GM10266 (cell line): ENCODE measurements at regions not wholly inside any gene's neighbourhood (a gene's known extent, or its start where the extent isn't known, plus 50 kb on each side); places are given as distances from the start of the nearest gene placed in this dataset.

Experiments
- DNase-seq: peaks from one replicate; pipeline ENCODE4 v3.0.0; 2012; ENCODE audit errors: extremely low spot score
- TF ChIP-seq, protein P1 (sequence below): IDR thresholded peaks from 2 replicates; pipeline ENCODE4 v1.5.1; 2012; ENCODE audit warnings: mild to moderate bottlenecking, low read depth; ENCODE audit not compliant: control insufficient read depth, insufficient read depth; ENCODE audit errors: missing control alignments

DNA sequence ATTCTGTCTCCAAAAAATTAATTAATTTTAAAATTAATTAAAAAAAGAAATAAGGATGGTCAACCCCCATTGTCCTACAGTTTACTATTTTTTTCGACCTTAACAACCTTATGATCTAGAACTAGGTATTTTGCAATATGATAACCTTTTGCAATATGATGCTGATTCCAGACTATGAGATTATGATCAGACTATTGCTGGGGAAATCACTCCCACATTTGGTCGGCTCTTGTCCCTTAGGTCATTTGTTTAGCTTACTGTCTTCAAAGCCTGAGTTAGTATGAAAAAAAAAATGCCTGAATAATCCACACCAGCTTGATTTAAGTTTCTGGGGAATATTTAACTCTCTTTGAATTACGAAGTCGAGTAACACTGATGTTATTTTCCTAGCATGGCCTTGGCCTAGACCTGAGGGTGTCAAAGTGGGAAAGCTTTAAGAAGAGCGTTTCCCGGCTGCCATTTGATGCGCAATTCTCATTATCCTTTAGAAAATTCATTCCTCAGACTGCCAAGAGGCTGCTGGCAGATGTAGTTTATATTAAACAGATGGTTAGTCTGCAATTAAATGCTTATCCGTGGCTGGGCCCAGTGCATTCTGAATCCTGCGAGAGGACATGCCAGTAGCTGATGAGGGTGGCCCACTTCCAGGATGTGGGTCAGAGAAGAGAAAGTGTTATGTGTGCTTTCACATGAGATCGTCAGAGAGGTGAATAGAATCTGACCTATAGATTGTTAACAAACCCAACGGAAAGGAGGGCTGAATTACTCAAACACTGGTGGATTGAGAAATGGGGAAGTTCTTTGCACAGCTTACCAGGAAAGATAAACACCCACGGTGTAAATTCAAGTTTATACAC lies 496.0 kb upstream of the THBS1 start:
- DNase-seq = no peak
- TF ChIP-seq, protein P1, sequence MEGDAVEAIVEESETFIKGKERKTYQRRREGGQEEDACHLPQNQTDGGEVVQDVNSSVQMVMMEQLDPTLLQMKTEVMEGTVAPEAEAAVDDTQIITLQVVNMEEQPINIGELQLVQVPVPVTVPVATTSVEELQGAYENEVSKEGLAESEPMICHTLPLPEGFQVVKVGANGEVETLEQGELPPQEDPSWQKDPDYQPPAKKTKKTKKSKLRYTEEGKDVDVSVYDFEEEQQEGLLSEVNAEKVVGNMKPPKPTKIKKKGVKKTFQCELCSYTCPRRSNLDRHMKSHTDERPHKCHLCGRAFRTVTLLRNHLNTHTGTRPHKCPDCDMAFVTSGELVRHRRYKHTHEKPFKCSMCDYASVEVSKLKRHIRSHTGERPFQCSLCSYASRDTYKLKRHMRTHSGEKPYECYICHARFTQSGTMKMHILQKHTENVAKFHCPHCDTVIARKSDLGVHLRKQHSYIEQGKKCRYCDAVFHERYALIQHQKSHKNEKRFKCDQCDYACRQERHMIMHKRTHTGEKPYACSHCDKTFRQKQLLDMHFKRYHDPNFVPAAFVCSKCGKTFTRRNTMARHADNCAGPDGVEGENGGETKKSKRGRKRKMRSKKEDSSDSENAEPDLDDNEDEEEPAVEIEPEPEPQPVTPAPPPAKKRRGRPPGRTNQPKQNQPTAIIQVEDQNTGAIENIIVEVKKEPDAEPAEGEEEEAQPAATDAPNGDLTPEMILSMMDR = no peak

DNA sequence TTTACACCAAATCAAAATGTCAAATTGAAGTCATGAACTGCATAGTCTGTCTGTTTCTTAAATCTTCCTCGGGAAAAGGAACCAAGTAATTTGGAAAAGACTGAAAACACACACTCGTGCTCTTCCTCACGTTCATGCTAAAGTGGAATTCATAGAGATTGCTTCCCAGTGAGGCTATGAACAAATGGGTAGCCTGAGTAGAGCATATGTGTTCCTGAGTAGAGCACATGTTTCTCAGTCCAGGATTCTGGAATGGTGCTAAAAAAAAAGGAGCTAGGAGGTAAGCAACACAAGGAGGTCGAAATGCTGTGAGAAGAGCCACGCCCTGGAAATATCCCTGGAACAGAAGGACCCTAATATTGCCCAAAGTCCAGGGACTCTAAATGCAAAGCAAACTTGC lies 494.2 kb upstream of the THBS1 start:
- TF ChIP-seq, protein P1 = no peak

DNA sequence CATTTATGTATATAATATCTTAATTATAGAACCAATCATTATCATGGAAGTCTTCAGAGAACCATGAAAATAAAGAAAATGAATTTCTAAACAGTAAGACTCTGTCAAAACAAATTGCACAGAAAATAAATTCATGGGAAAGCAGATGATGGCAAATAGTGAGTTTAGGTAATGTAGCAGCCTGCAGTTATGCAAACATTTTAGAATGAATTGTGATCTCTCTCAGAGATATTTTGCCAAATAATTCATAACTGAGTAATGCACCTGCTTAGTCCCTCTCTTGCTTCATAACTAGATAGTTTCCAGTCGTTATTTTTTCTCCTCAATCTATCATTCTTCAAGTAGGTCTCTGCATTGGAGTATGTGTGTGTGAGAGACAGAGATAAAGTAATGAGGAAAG lies 492.7 kb upstream of the THBS1 start:
- DNase-seq = no peak
- TF ChIP-seq, protein P1 = no peak

More for the DNA sequence above, 494.2 kb upstream of the THBS1 start:
- DNase-seq = no peak

DNA sequence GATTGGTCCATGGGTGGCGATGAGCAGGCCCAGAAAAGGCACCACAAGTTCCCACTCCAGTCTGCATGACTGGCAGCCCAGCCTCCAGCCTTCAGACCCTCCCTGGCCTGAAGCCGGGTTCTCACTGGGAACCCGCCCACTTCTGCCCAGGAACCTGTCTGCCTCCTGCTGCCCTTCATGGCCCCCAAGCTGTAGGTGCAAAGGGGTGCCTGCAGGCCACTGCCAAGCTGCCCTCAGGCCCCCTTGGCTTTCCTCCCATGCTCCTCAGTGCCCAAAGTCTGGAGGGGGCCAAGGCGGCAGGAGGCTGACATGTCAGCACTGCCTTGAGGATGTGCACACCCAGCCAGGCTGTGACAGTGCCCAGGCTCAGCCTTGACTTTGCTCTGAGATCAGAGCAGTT lies 488.5 kb upstream of the THBS1 start:
- TF ChIP-seq, protein P1 = no peak
- no peak for DNase-seq

DNA sequence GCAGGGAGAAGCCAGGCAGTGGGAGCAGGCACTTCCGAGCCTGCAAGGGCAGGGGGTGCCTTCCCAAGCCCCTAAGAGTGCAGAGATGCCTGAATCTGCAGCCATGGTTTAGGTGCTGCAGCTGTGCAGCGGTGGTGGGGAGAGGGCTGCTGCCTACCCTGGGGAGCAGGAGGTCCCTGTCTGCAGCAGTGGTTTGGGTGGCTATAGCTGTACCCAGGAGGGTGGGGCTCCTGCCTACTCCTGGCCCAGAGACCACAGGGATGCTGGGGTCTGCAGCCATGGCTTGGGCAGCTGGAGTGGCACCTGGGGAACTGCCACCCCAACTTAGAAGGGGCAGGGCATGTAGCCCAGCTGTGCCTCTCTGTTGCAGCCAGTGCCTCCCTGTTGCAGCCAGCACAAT lies 488.1 kb upstream of the THBS1 start:
- TF ChIP-seq, protein P1 = no peak
- no peak for DNase-seq

DNA sequence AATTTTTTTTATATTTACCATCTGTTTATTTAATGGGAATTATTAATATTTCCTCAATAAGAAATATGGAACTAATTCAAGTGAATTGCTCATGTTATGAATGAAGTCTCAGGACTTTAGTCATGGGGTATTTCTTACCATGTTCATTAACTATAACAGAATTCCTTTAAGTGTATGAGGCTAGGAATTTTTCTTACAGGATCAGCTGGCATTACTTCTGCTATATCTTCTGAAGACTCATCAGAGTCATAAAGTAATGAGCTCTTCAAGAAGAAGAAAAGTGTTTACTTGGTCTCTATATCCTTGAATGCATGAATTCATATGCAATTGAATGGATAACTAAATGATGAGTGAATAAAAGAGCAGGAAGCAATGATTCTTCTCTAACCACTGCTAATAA lies 486.8 kb upstream of the THBS1 start:
- DNase-seq = no peak

DNA sequence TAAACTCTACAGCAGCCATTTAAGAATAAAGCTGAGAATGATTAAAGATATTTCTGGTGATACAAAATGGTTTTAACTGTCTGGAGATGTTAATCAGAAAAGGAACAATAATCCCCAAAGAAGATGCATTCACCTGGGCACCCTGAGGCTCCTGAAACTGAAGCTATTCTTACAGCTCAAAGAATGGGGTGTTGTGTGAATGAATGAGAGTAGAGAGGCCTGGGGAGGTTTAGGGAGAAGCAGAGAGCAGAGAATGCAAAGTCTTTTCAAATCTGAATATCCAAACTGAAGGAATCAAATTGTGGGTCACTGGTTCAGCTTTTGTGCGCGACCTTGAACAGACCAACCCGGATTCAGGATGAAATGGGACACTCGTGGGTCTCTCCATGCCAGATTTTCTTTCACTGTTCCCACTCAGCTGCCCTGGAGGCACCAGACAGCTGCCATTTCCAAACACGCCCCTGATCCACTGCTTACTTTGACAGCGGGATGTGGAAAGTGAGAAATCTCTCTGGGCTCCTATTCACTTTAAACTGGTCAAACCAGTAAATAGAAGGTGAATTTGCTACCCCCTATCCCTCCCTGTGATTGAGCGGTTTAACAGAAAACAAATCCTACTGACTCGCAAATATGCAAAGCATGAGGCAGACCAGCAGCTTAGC lies 485.5 kb upstream of the THBS1 start:
- TF ChIP-seq, protein P1 = no peak
- no peak for DNase-seq

More for the DNA sequence above, 486.8 kb upstream of the THBS1 start:
- TF ChIP-seq, protein P1 = no peak
